SK-N-SH (cell line): ENCODE measurements at regions not wholly inside any gene's neighbourhood (a gene's known extent, or its start where the extent isn't known, plus 50 kb on each side); places are given as distances from the start of the nearest gene placed in this dataset.
"Not testable (repeated sequence)": the region's sequence is repeated elsewhere in the genome, so short reads cannot be mapped to it uniquely, and the experiment has no call there.

Source experiments
- CTCF ChIA-PET: fragments of 300-600, 350-600 bp; formaldehyde crosslinking; extraction: SDS; loops from one replicate; lab custom pipeline; 2021; lab: Yijun Ruan, JAX
- POLR2A ChIA-PET: fragments of 350-600 bp; sonication (Branson Sonifier 250); formaldehyde crosslinking; extraction: SDS; loops from one replicate; lab custom pipeline; 2020; ENCODE audit warnings: antibody characterized with exemption, inconsistent platforms; lab: Yijun Ruan, JAX
- DNase-seq: peaks from one replicate; pipeline ENCODE4 v3.0.0; 2012
- H2AFZ ChIP-seq: fragments of 200-600 bp; sonication (generic); 2 replicates; pipeline ENCODE4 v1.8.1; 2016; ENCODE audit warnings: antibody characterized with exemption, mild to moderate bottlenecking, low read depth
- H3F3A ChIP-seq: fragments of 200-600 bp; sonication (generic); replicated peaks from 2 replicates; pipeline ENCODE3; 2016; ENCODE audit warnings: antibody characterized with exemption, mild to moderate bottlenecking; ENCODE audit not compliant: insufficient read depth
- H3K27ac ChIP-seq, 2 experiments: fragments of 200-500 bp in 1 of 2; fragments of 200-600 bp in 1 of 2; sonication (Bioruptor generic) in 1 of 2; sonication (generic), shearing (Covaris generic) in 1 of 2; 2 replicates each; pipeline versions ENCODE4 v1.5.1 to v1.6.1; 2014 to 2016; ENCODE audit warnings: low read depth in 2 of 2, inconsistent platforms in 1 of 2, low read length in 1 of 2, mild to moderate bottlenecking in 1 of 2, mixed read lengths in 1 of 2
- H3K27me3 ChIP-seq: fragments of 200-600 bp; sonication (generic), shearing (Covaris generic); 2 replicates; pipeline ENCODE4 v1.6.1; 2016; ENCODE audit warnings: mixed run types; ENCODE audit not compliant: insufficient read depth
- H3K36me3 ChIP-seq, 2 experiments: fragments of 200-500 bp in 1 of 2; fragments of 200-600 bp in 1 of 2; sonication (Bioruptor generic) in 1 of 2; sonication (generic) in 1 of 2; replicated peaks in 1 of 2; 2 replicates each; pipeline versions ENCODE3 to v1.5.1; 2014 to 2016; ENCODE audit warnings: low read length in 1 of 2, mild to moderate bottlenecking in 1 of 2; ENCODE audit not compliant: insufficient read depth in 2 of 2, control insufficient read depth in 1 of 2
- H3K4me1 ChIP-seq, 2 experiments: fragments of 200-500 bp in 1 of 2; fragments of 200-600 bp in 1 of 2; sonication (Bioruptor generic) in 1 of 2; sonication (generic), shearing (Covaris generic) in 1 of 2; 2 replicates each; pipeline versions ENCODE4 v1.5.1 to v1.6.1; 2014 to 2016; ENCODE audit warnings: low read depth in 1 of 2, low read length in 1 of 2, mixed run types in 1 of 2; ENCODE audit not compliant: insufficient read depth in 2 of 2, control insufficient read depth in 1 of 2
- H3K4me2 ChIP-seq: fragments of 200-600 bp; sonication (generic), shearing (Covaris generic); 2 replicates; pipeline ENCODE4 v1.6.1; 2017; ENCODE audit warnings: mixed run types
- H3K4me3 ChIP-seq, 2 experiments: fragments of 200-500 bp in 1 of 2; fragments of 200-600 bp in 1 of 2; sonication (Bioruptor generic) in 1 of 2; sonication (generic), shearing (Covaris generic) in 1 of 2; 2 replicates each; pipeline versions ENCODE4 v1.5.1 to v1.8.1; 2014 to 2016; ENCODE audit warnings: low read depth in 2 of 2, inconsistent platforms in 1 of 2, low read length in 1 of 2, mild to moderate bottlenecking in 1 of 2, mixed read lengths in 1 of 2, moderate library complexity in 1 of 2
- H3K79me2 ChIP-seq: fragments of 200-600 bp; sonication (generic); 2 replicates; pipeline ENCODE4 v1.8.1; 2017; ENCODE audit warnings: mild to moderate bottlenecking; ENCODE audit not compliant: insufficient read depth
- H3K9ac ChIP-seq: fragments of 200-600 bp; sonication (generic); 2 replicates; pipeline ENCODE4 v1.6.1; 2017; ENCODE audit warnings: mixed run types
- H3K9me2 ChIP-seq: fragments of 200-600 bp; sonication (generic); 2 replicates; pipeline ENCODE4 v1.6.1; 2017; ENCODE audit warnings: mixed run types
- H3K9me3 ChIP-seq: fragments of 200-600 bp; sonication (generic); 2 replicates; pipeline ENCODE4 v1.6.1; 2017; ENCODE audit warnings: mixed run types, mild to moderate bottlenecking, moderate library complexity
- H4K20me1 ChIP-seq: fragments of 200-600 bp; sonication (generic); 2 replicates; pipeline ENCODE4 v1.6.1; 2017; ENCODE audit warnings: mild to moderate bottlenecking, mixed run types; ENCODE audit not compliant: insufficient read depth
- CHD2 ChIP-seq: fragments of 150-350 bp; IDR thresholded peaks from 2 replicates; pipeline ENCODE4 v1.6.1; 2018; ENCODE audit warnings: low read length; ENCODE audit not compliant: partially characterized antibody
- CTCF ChIP-seq: fragments of 200-600 bp; sonication (generic); IDR thresholded peaks from 2 replicates; pipeline ENCODE4 v1.6.1; 2017; ENCODE audit warnings: antibody characterized with exemption, mild to moderate bottlenecking, moderate library complexity
- ELF1 ChIP-seq: IDR thresholded peaks from 2 replicates; pipeline ENCODE4 v1.4.0; 2012
- FOSL2 ChIP-seq: IDR thresholded peaks from 2 replicates; pipeline ENCODE4 v1.4.0; 2012; ENCODE audit warnings: low read depth, mild to moderate bottlenecking, moderate library complexity, borderline replicate concordance
- IRF3 ChIP-seq: fragments of 150-350 bp; IDR thresholded peaks from 2 replicates; pipeline ENCODE4 v1.6.1; 2016; ENCODE audit warnings: mild to moderate bottlenecking, low read depth, low read length
- JUND ChIP-seq: IDR thresholded peaks from 2 replicates; pipeline ENCODE4 v1.4.0; 2012
- MAX ChIP-seq: IDR thresholded peaks from 2 replicates; pipeline ENCODE4 v1.4.0; 2012; ENCODE audit warnings: low read depth
- MEF2A ChIP-seq: IDR thresholded peaks from 2 replicates; pipeline ENCODE4 v1.4.0; 2012; ENCODE audit warnings: low read depth, borderline replicate concordance
- POLR2AphosphoS5 ChIP-seq: IDR thresholded peaks from 2 replicates; pipeline ENCODE4 v1.6.1; 2012; ENCODE audit warnings: low read depth, low read length
- REST ChIP-seq: IDR thresholded peaks from 2 replicates; pipeline ENCODE4 v1.6.1; 2012; ENCODE audit warnings: mild to moderate bottlenecking, low read depth, low read length, moderate library complexity
- SIN3A ChIP-seq: IDR thresholded peaks from 2 replicates; pipeline ENCODE4 v1.6.1; 2012; ENCODE audit warnings: low read depth, mild to moderate bottlenecking, low read length, moderate library complexity, borderline replicate concordance
- SMC3 ChIP-seq: IDR thresholded peaks from 2 replicates; pipeline ENCODE4 v1.6.1; 2012; ENCODE audit warnings: low read depth, low read length, improper control_type of control experiment
- TAF1 ChIP-seq: IDR thresholded peaks from 2 replicates; pipeline ENCODE4 v1.6.1; 2012; ENCODE audit warnings: low read depth, mild to moderate bottlenecking, low read length, moderate library complexity, borderline replicate concordance
- USF1 ChIP-seq: IDR thresholded peaks from 2 replicates; pipeline ENCODE4 v1.4.0; 2012; ENCODE audit warnings: low read depth, borderline replicate concordance
- YY1 ChIP-seq: IDR thresholded peaks from 2 replicates; pipeline ENCODE4 v1.4.0; 2012; ENCODE audit warnings: low read depth, mild to moderate bottlenecking
- ZBTB33 ChIP-seq: IDR thresholded peaks from 2 replicates; pipeline ENCODE4 v1.4.0; 2012; ENCODE audit warnings: low read depth, borderline replicate concordance
- WGBS: methylation state at CpG from one replicate; pipeline ENCODE4 v1.1.6; 2017; ENCODE audit warnings: low lambda C conversion rate; 5-methylcytosine and 5-hydroxymethylcytosine counted together

GRCh38 chr10:21373881-21374280 is 151.6 kb downstream of the SKIDA1 start:
- DNase-seq, POLR2A ChIA-PET, H3K4me3 ChIP-seq, H2AFZ ChIP-seq, H3F3A ChIP-seq, H3K27ac ChIP-seq, H3K79me2 ChIP-seq, H3K9me2 ChIP-seq, H3K9ac ChIP-seq, H3K36me3 ChIP-seq, H3K9me3 ChIP-seq, H4K20me1 ChIP-seq, H3K27me3 ChIP-seq: not testable (repeated sequence)
- CTCF ChIA-PET, result interaction anchor here (0.6 kb wide), 1 partner anchor 1784 kb away, joined by 4 read pairs; no protein-coding TSS in a partner anchor
- Histone ChIP-seq H3K4me1 (peaks cover 0 to 12% of the 10 kb centered on the region in 2 experiments; a peak in 2 of 4 replicates), H3K4me2 (0 out of 2 replicates have a peak overlapping the region, but pooled peaks have one; percentile 27)
- WGBS, result 82% methylated on average over 3 of the region's 3 CpGs
- 0 out of 2 replicates have a peak, but pooled peaks have one; percentile 4 for TF ChIP-seq FOSL2

GRCh38 chr10:21372651-21373410 is 152.7 kb downstream of the SKIDA1 start:
- POLR2A ChIA-PET, result no interaction called here
- DNase-seq, result peak; percentile 30
- peak overlapping the region; percentile 11 to 49; a peak in 3 of 4 replicates for H3K27ac ChIP-seq
- no peak for TF ChIP-seq CHD2
- TF ChIP-seq POLR2AphosphoS5, result peak; percentile 36; the same call in 1 of the 2 replicates
- no peak for TF ChIP-seq ZBTB33
- TF ChIP-seq USF1, result peak; percentile 27; the same call in 1 of the 2 replicates
- no peak for TF ChIP-seq IRF3
- TF ChIP-seq MEF2A, result no peak; the same call in 1 of the 2 replicates
- no peak for TF ChIP-seq JUND
- no peak for TF ChIP-seq CTCF
- TF ChIP-seq SIN3A, result no peak
- TF ChIP-seq YY1, result peak; percentile 62; the same call in 1 of the 2 replicates
- TF ChIP-seq REST, result no peak
- 0 out of 2 replicates have a peak, but pooled peaks have one; percentile 16 for TF ChIP-seq TAF1
- peak; percentile 39; the same call in 1 of the 2 replicates for TF ChIP-seq MAX
- TF ChIP-seq ELF1, result no peak
- TF ChIP-seq SMC3, result no peak

More at GRCh38 chr10:21372651-21373410, 152.7 kb downstream of the SKIDA1 start:
- Histone ChIP-seq H3K4me3 (peak overlapping the region in 1 of 2 experiments; percentile 0; a peak in 1 of 4 replicates), H3K4me1 (peaks cover 0 to 12% of the 10 kb centered on the region in 2 experiments; a peak in 2 of 4 replicates), H3K27me3 (no peaks in the 10 kb centered on the region), H3K9me3 (no peaks in the 10 kb centered on the region), H2AFZ (peak overlapping the region; percentile 78), H3K79me2 (no peaks in the 10 kb centered on the region), H3F3A (peaks cover 5% of the 10 kb centered on the region), H3K9me2 (no peaks in the 10 kb centered on the region), H3K36me3 (no peaks in the 10 kb centered on the region), H3K9ac (no peak overlapping the region), H4K20me1 (no peaks in the 10 kb centered on the region), H3K4me2 (peak overlapping the region; percentile 27)
- CTCF ChIA-PET, result no interaction called here
- WGBS, result 51% methylated on average over 3 of the region's 4 CpGs
